IMR-90 (cell line): ENCODE measurements at regions not wholly inside any gene's neighbourhood (a gene's known extent, or its start where the extent isn't known, plus 50 kb on each side); places are given as distances from the start of the nearest gene placed in this dataset.

Experiments
- ATAC-seq: fragments of 200-7000 bp; cut with Tn5 transposase; 2 replicates; pipeline ENCODE4 v1.9.1; 2020; ENCODE audit warnings: low read depth, mild to moderate bottlenecking, moderate library complexity
- BruUV-seq: library from RNA; stranded (reverse); fragments of 400-500 nt; replicated peaks from 2 replicates; lab custom pipeline; 2021; lab: Mats Ljungman, UMichigan
- CTCF ChIA-PET: fragments of 300-600 bp; formaldehyde crosslinking; extraction: SDS; loops from one replicate; lab custom pipeline; 2021; ENCODE audit warnings: antibody characterized with exemption; lab: Yijun Ruan, JAX
- POLR2A ChIA-PET: fragments of 300-600 bp; sonication (Branson Sonifier 250); formaldehyde crosslinking; loops from one replicate; lab custom pipeline; 2022; ENCODE audit warnings: antibody characterized with exemption; ENCODE audit not compliant: unreplicated experiment; lab: Charles Lee
- DNase-seq: peaks from one replicate; pipeline ENCODE4 v3.0.0; 2013
- H2AFZ ChIP-seq: replicated peaks from 2 replicates; pipeline ENCODE3; 2013; ENCODE audit warnings: low read length, mild to moderate bottlenecking; ENCODE audit not compliant: poor library complexity
- H2AK5ac ChIP-seq: 2 replicates; pipeline ENCODE4 v1.6.1; 2013; ENCODE audit warnings: low read depth, low read length, inconsistent platforms
- H2AK9ac ChIP-seq: replicated peaks from 2 replicates; pipeline ENCODE3; 2013; ENCODE audit warnings: mild to moderate bottlenecking, low read depth, low read length, moderate library complexity; ENCODE audit not compliant: poor library complexity
- H2BK120ac ChIP-seq: 2 replicates; pipeline ENCODE4 v1.6.1; 2013; ENCODE audit warnings: low read depth, low read length, inconsistent platforms
- H2BK15ac ChIP-seq: 3 replicates; pipeline ENCODE4 v1.6.1; 2013; ENCODE audit warnings: low read depth, low read length, inconsistent platforms
- H2BK20ac ChIP-seq: 2 replicates; pipeline ENCODE4 v1.6.1; 2013; ENCODE audit warnings: low read depth, mild to moderate bottlenecking, inconsistent platforms, low read length, moderate library complexity
- H2BK5ac ChIP-seq: 2 replicates; pipeline ENCODE4 v1.6.1; 2013; ENCODE audit warnings: mild to moderate bottlenecking, low read depth, low read length, inconsistent platforms; ENCODE audit not compliant: poor library complexity, severe bottlenecking
- H3K14ac ChIP-seq: replicated peaks from 2 replicates; pipeline ENCODE4 v1.6.1; 2013; ENCODE audit warnings: low read depth, low read length, inconsistent platforms
- H3K18ac ChIP-seq: 2 replicates; pipeline ENCODE4 v1.6.1; 2013; ENCODE audit warnings: low read depth, low read length, control low read depth
- H3K23ac ChIP-seq: 2 replicates; pipeline ENCODE4 v1.6.1; 2013; ENCODE audit warnings: low read depth, low read length, inconsistent platforms
- H3K27ac ChIP-seq: 2 replicates; pipeline ENCODE4 v1.5.1; 2013; ENCODE audit warnings: mild to moderate bottlenecking, control low read depth, low read length; ENCODE audit not compliant: insufficient read depth
- H3K27me3 ChIP-seq: 2 replicates; pipeline ENCODE4 v1.6.1; 2013; ENCODE audit warnings: low read length; ENCODE audit not compliant: control insufficient read depth, insufficient read depth
- H3K36me3 ChIP-seq: 2 replicates; pipeline ENCODE4 v1.6.1; 2013; ENCODE audit warnings: low read length, mixed read lengths; ENCODE audit not compliant: control insufficient read depth, insufficient read depth
- H3K4ac ChIP-seq: 2 replicates; pipeline ENCODE4 v1.6.1; 2013; ENCODE audit warnings: low read depth, low read length, inconsistent platforms
- H3K4me1 ChIP-seq: 2 replicates; pipeline ENCODE4 v1.6.1; 2013; ENCODE audit warnings: low read length, mixed read lengths; ENCODE audit not compliant: control insufficient read depth, insufficient read depth
- H3K4me2 ChIP-seq: 2 replicates; pipeline ENCODE4 v1.6.1; 2013; ENCODE audit warnings: low read depth, mild to moderate bottlenecking, control low read depth, low read length, moderate library complexity
- H3K4me3 ChIP-seq: 2 replicates; pipeline ENCODE4 v1.5.1; 2013; ENCODE audit warnings: low read depth, mild to moderate bottlenecking, control low read depth, low read length, moderate library complexity; ENCODE audit not compliant: insufficient read depth
- H3K56ac ChIP-seq: 2 replicates; pipeline ENCODE4 v1.6.1; 2013; ENCODE audit warnings: low read length, inconsistent platforms; ENCODE audit not compliant: insufficient read depth; ENCODE audit errors: extremely low read depth
- H3K79me1 ChIP-seq, 2 experiments: 2 replicates each; pipeline ENCODE4 v1.6.1; 2013; ENCODE audit warnings: low read length in 2 of 2, inconsistent platforms in 1 of 2, low read depth in 1 of 2
- H3K9ac ChIP-seq: 2 replicates; pipeline ENCODE4 v1.6.1; 2013; ENCODE audit warnings: low read depth, low read length, control low read depth
- H3K9me1 ChIP-seq: 2 replicates; pipeline ENCODE4 v1.6.1; 2013; ENCODE audit warnings: low read length, inconsistent platforms; ENCODE audit not compliant: insufficient read depth
- H3K9me3 ChIP-seq: 2 replicates; pipeline ENCODE4 v1.6.1; 2013; ENCODE audit warnings: low read length; ENCODE audit not compliant: control insufficient read depth, insufficient read depth
- H4K20me1 ChIP-seq: 2 replicates; pipeline ENCODE4 v1.6.1; 2013; ENCODE audit warnings: low read length, inconsistent platforms; ENCODE audit not compliant: insufficient read depth
- H4K5ac ChIP-seq: 2 replicates; pipeline ENCODE4 v1.6.1; 2013; ENCODE audit warnings: mild to moderate bottlenecking, low read depth, low read length, control low read depth
- H4K8ac ChIP-seq, 2 experiments: 2 replicates each; pipeline ENCODE4 v1.6.1; 2013; ENCODE audit warnings: low read depth in 2 of 2, low read length in 2 of 2, control low read depth in 1 of 2, inconsistent platforms in 1 of 2
- H4K91ac ChIP-seq: 2 replicates; pipeline ENCODE4 v1.6.1; 2013; ENCODE audit warnings: low read depth, low read length, inconsistent platforms; ENCODE audit not compliant: insufficient read depth
- CEBPB ChIP-seq: IDR thresholded peaks from 2 replicates; pipeline ENCODE4 v1.6.1; 2012; ENCODE audit warnings: low read depth, low read length, improper control_type of control experiment
- CTCF ChIP-seq: conservative IDR thresholded peaks from 2 replicates; pipeline ENCODE4 v1.5.1; 2012; ENCODE audit warnings: mild to moderate bottlenecking, low read depth, low read length, improper control_type of control experiment
- ELK1 ChIP-seq: fragments of 150-350 bp; IDR thresholded peaks from 2 replicates; pipeline ENCODE4 v1.6.1; 2016; ENCODE audit warnings: low read depth, mild to moderate bottlenecking, low read length, moderate library complexity, borderline replicate concordance
- FOS ChIP-seq: fragments of 150-350 bp; IDR thresholded peaks from 2 replicates; pipeline ENCODE4 v1.6.1; 2016; ENCODE audit warnings: low read depth, low read length
- MAFK ChIP-seq: IDR thresholded peaks from 2 replicates; pipeline ENCODE4 v1.6.1; 2012; ENCODE audit warnings: low read depth, low read length, improper control_type of control experiment
- MAZ ChIP-seq: IDR thresholded peaks from 2 replicates; pipeline ENCODE4 v1.6.1; 2012; ENCODE audit warnings: low read depth, mild to moderate bottlenecking, low read length, improper control_type of control experiment, moderate library complexity, borderline replicate concordance
- MXI1 ChIP-seq: IDR thresholded peaks from 2 replicates; pipeline ENCODE4 v1.6.1; 2012; ENCODE audit warnings: low read depth, mild to moderate bottlenecking, low read length, moderate library complexity, borderline replicate concordance
- NFE2L2 ChIP-seq: fragments of 150-350 bp; IDR thresholded peaks from 2 replicates; pipeline ENCODE4 v1.6.1; 2016; ENCODE audit warnings: low read depth, mild to moderate bottlenecking, low read length
- RFX5 ChIP-seq: IDR thresholded peaks from 2 replicates; pipeline ENCODE4 v1.8.0; 2012; ENCODE audit warnings: low read depth, mild to moderate bottlenecking, low read length, moderate library complexity
- USF2 ChIP-seq: fragments of 150-350 bp; IDR thresholded peaks from 2 replicates; pipeline ENCODE4 v1.6.1; 2017; ENCODE audit warnings: mild to moderate bottlenecking, antibody characterized with exemption, low read length, low read depth
- WGBS, 2 experiments: methylation state at CpG; one replicate each; pipeline versions ENCODE4 v1.1.5 to v1.1.7; 2013; ENCODE audit warnings: missing lambda C conversion rate in 2 of 2; ENCODE audit not compliant: insufficient read length in 1 of 2; ENCODE audit errors: extremely low coverage in 2 of 2; 5-methylcytosine and 5-hydroxymethylcytosine counted together
- dilution Hi-C: fragments of 300-500 bp; cut with HindIII; formaldehyde crosslinking; loops from one replicate; pipeline ENCODE4 v1.14.3; 2018; ENCODE audit warnings: low sequenced_read_pairs; ENCODE audit not compliant: unreplicated experiment
- in situ Hi-C: fragments of 300-500 bp; cut with MboI; formaldehyde crosslinking; loops from 3 replicates; pipeline ENCODE4 v1.14.3; 2019; ENCODE audit warnings: low sequenced_read_pairs, inconsistent platforms, mixed read lengths
- intact Hi-C: fragments of 100-400 bp; cut with micrococcal nuclease; formaldehyde crosslinking; loops from 2 replicates; pipeline ENCODE4 v1.10.0; 2022

- Histone ChIP-seq H3K4me2 (no peak overlapping the region), H4K20me1 (no peaks in the 10 kb centered on the region), H3K4me3 (no peak overlapping the region), H3K14ac (no peak overlapping the region), H3K18ac (no peak overlapping the region), H2BK5ac (no peak overlapping the region), H2BK20ac (no peak overlapping the region), H3K9ac (no peak overlapping the region), H3K4ac (no peak overlapping the region), H4K91ac (no peak overlapping the region), H4K5ac (no peak overlapping the region; the same call in 1 of the 2 replicates), H2AFZ (no peak overlapping the region), H3K79me1 (no peaks in the 10 kb centered on the region), H2BK120ac (no peak overlapping the region), H2BK15ac (no peak overlapping the region), H3K9me3 (no peaks in the 10 kb centered on the region), H2AK9ac (no peak overlapping the region), H3K27me3 (no peaks in the 10 kb centered on the region), H3K27ac (no peak overlapping the region), H2AK5ac (no peak overlapping the region), H3K36me3 (no peaks in the 10 kb centered on the region), H3K56ac (no peak overlapping the region), H4K8ac (no peak overlapping the region), H3K9me1 (no peaks in the 10 kb centered on the region), H3K23ac (no peak overlapping the region), H3K4me1 (no peaks in the 10 kb centered on the region)
- CTCF ChIA-PET = no interaction called here
- BruUV-seq = no TSS peak
- WGBS, 2 experiments = no CpG with 5 or more reads among the region's 4 CpGs
- no peak for DNase-seq
- intact Hi-C loops (no loop called here), in situ Hi-C loops (no loop called here), dilution Hi-C loops (no loop called here)
- ATAC-seq = no peak
- no peak for TF ChIP-seq CTCF
- no peak for TF ChIP-seq MXI1
- TF ChIP-seq MAZ = no peak
- no peak for TF ChIP-seq RFX5
- TF ChIP-seq NFE2L2 = no peak
- TF ChIP-seq FOS = no peak
- TF ChIP-seq MAFK = no peak
- no peak for TF ChIP-seq CEBPB
- no peak for TF ChIP-seq ELK1
- no peak for TF ChIP-seq USF2
- POLR2A ChIA-PET = no interaction called here
Measured at GRCh38 chr1:81432059-81432458, 368.7 kb upstream of the ADGRL2 start.
